Heart left ventricle (tissue), 16 donors: ENCODE measurements at regions not wholly inside any gene's neighbourhood (a gene's known extent, or its start where the extent isn't known, plus 50 kb on each side); places are given as distances from the start of the nearest gene placed in this dataset.
A peak's percentile ranks its signal among the peaks of the same experiment; 100 is the strongest.
"Not testable (repeated sequence)": the region's sequence is repeated elsewhere in the genome, so short reads cannot be mapped to it uniquely, and the experiment has no call there.

Source experiments
- ATAC-seq, 4 donors: fragments of 200-7000 bp; cut with Tn5 transposase; one replicate each; pipeline ENCODE4 v1.9.1; 2020 to 2022; ENCODE audit warnings: moderate library complexity in 4 of 4, mild to moderate bottlenecking in 3 of 4, moderate number of reproducible peaks in 1 of 4
- DNase-seq, 5 donors: peaks; one replicate each; pipeline ENCODE4 v3.0.0-alpha.2; 2020
- H3K27ac ChIP-seq, 12 donors: fragments of 200-600 bp; sonication (generic) in 4 of 12; one replicate each; pipeline versions ENCODE4 v1.5.0 to v1.8.0; 2016 to 2022; ENCODE audit warnings: mild to moderate bottlenecking in 2 of 12
- H3K27me3 ChIP-seq, 9 donors: fragments of 200-600 bp; sonication (generic) in 2 of 9; one replicate each; pipeline versions ENCODE4 v1.5.1 to v1.8.0; 2016 to 2022; ENCODE audit warnings: mild to moderate bottlenecking in 3 of 9
- H3K36me3 ChIP-seq, 9 donors: fragments of 200-600 bp; sonication (generic) in 2 of 9; one replicate each; pipeline versions ENCODE4 v1.5.0 to v1.8.0; 2018 to 2022; ENCODE audit warnings: mild to moderate bottlenecking in 2 of 9
- H3K4me1 ChIP-seq, 12 donors: fragments of 200-600 bp; sonication (generic) in 4 of 12; one replicate each; pipeline versions ENCODE4 v1.5.0 to v1.8.0; 2016 to 2022; ENCODE audit warnings: mild to moderate bottlenecking in 3 of 12
- H3K4me3 ChIP-seq, 12 donors: fragments of 200-600 bp; sonication (generic) in 4 of 12; one replicate each; pipeline versions ENCODE4 v1.5.0 to v1.8.0; 2017 to 2022; ENCODE audit warnings: mild to moderate bottlenecking in 9 of 12, moderate library complexity in 4 of 12
- H3K9me3 ChIP-seq, 12 donors: fragments of 200-600 bp; sonication (generic) in 4 of 12; one replicate each; pipeline versions ENCODE4 v1.5.0 to v1.8.0; 2016 to 2022; ENCODE audit warnings: mild to moderate bottlenecking in 1 of 12
- CTCF ChIP-seq, 12 donors: fragments of 200-600 bp; sonication (generic) in 4 of 12; IDR thresholded peaks; one replicate each; pipeline versions ENCODE4 v1.5.0 to v1.8.0; 2018 to 2022; ENCODE audit warnings: antibody characterized with exemption in 12 of 12, mild to moderate bottlenecking in 5 of 12
- POLR2A ChIP-seq, 2 donors: fragments of 450-650 bp; IDR thresholded peaks; one replicate each; pipeline ENCODE4 v1.6.1; 2017; ENCODE audit warnings: antibody characterized with exemption in 2 of 2, mild to moderate bottlenecking in 2 of 2, moderate library complexity in 2 of 2
- WGBS, 4 donors: extraction: QIAGEN DNeasy Blood & Tissue Kit in 2 of 4; methylation state at CpG; one replicate each; pipeline versions ENCODE4 v1.1.5 to v1.1.7; 2013 to 2018; 5-methylcytosine and 5-hydroxymethylcytosine counted together
- intact Hi-C, 10 donors: fragments of 100-400 bp; cut with DNase I; formaldehyde crosslinking; loops; one replicate each; pipeline versions ENCODE4 v1.11.1 to v1.14.2; 2022
- donor health status: ischemic (EF 13 %, LVEDD 7.1; RV severe dilation, severe dysfunction).
- donor health status: healthy with polysubstance abuse.
- donor health status: DM: no; HTN: yes; CAD: no.
- donor health status: DM: no; HTN: no; CAD: no.
- donor health status: ischemic (EF 25% LVEDD 6.9; RV normal size, moderate dysfunction).
- donor health status: ischemic (EF 25% LVEDD 5.7; RV mildly dilated, moderate dysfunction).
- donor health status: healthy.
- donor health status: DM: yes; HTN: yes; CAD: no.
- donor health status: ischemic (EF 35%, LVEDD 5.7; RV mildly dilated, moderate dysfunction).
- donor health status: nonischemic (EF 11% LVEDD 7.7; RV severe dilation, severe dysfunction).
- donor health status: DM: yes; HTN: yes; CAD: no.
- donor health status: PGD.
- donor health status: ischemic (EF 29% LVEDD 5.4; RV normal size, mild dysfunction).
- donor health status: nonischemic (EF 23%, LVEDD 6.1; RV moderate dilation, normal function).

- intact Hi-C loops, result no loop called here
- WGBS, 4 donors, result 94 to 98% (median 97%) methylated on average over 6 of the region's 6 CpGs
- Histone ChIP-seq H3K27me3 (no peaks in the 10 kb centered on the region), H3K4me3 (no peak overlapping the region), H3K36me3 (peaks cover 0 to 30% (median 13%) of the 10 kb centered on the region in 9 donors), H3K27ac (no peak overlapping the region), H3K9me3 (no peaks in the 10 kb centered on the region), H3K4me1 (no peaks in the 10 kb centered on the region)
- no peak for DNase-seq
- TF ChIP-seq CTCF (IDR thresholded peaks at IDR 0.05) (no peak), POLR2A (IDR thresholded peaks at IDR 0.05) (no peak)
- ATAC-seq, result no peak
Measured at GRCh38 chr7:66453340-66453739, 175.3 kb upstream of the KCTD7 start.

DNA sequence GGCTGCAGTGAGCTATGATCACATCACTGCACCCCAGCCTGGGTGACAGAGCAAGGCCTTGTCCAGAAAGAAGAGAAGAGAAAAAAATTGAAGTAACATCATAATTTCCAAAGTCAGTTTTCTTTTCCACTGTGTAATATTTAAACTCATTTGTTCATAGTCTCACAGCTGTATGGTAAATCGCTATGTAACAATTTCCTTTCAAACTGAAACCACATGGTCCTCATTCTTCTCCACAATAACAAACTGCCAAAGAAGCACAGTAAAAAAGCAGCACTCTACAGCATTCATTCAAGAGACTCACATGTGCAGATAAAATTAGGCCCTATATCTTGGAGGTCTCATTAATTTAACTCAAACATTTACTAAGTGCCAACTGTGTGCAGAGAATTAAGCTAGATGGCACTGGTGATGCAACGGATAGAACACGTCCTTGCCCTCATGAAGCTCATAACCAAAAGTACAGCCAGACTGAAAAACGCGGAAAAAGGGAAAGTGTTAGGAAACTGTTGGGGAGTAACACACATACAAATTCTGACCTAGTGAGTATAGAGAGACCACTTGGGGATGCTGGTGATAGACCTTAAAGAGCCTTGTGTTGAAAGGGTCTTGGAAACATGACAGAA, 174.0 kb upstream of the KCTD7 start:
- 79 to 82% (median 81%) methylated on average over 5 of the region's 5 CpGs for WGBS, 4 donors
- Histone ChIP-seq H3K4me1 (peaks cover 0 to 5% (median 0%) of the 10 kb centered on the region in 12 donors), H3K27me3 (no peaks in the 10 kb centered on the region), H3K9me3 (no peaks in the 10 kb centered on the region), H3K4me3 (no peak overlapping the region), H3K36me3 (peaks cover 0 to 16% (median 0%) of the 10 kb centered on the region in 9 donors), H3K27ac (no peak overlapping the region)
- TF ChIP-seq POLR2A (IDR thresholded peaks at IDR 0.05) (no peak), CTCF (IDR thresholded peaks at IDR 0.05) (no peak)
- DNase-seq (no peak), ATAC-seq (no peak)
- intact Hi-C loops, result no loop called here

DNA sequence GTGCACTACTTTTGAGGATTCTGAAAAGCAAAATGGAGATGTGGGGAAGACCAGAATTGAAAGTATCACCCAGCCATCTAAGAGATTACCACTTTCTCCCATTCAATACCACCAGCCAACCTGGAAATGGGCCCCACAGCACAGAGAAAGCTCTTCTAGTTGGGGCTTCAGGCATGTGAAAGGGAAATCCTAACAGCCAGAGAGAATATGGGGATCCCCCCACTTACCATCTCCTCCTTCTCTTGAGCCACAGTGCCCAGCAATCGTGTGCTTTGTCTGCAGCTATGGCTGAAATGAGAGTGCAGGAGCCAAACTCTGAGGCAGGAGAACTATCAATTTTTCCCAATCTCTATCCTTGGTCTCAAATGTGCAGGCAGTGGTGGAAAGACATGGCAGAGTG, 173.2 kb upstream of the KCTD7 start:
- H3K9me3 ChIP-seq, intact Hi-C loops, H3K4me1 ChIP-seq, H3K4me3 ChIP-seq, ATAC-seq, H3K27me3 ChIP-seq, H3K27ac ChIP-seq, DNase-seq: not testable (repeated sequence)
- H3K36me3 ChIP-seq, result peaks cover 0 to 15% (median 0%) of the 10 kb centered on the region in 9 donors
- 86 to 88% (median 86%) methylated on average over 1 of the region's 1 CpG for WGBS, 4 donors

DNA sequence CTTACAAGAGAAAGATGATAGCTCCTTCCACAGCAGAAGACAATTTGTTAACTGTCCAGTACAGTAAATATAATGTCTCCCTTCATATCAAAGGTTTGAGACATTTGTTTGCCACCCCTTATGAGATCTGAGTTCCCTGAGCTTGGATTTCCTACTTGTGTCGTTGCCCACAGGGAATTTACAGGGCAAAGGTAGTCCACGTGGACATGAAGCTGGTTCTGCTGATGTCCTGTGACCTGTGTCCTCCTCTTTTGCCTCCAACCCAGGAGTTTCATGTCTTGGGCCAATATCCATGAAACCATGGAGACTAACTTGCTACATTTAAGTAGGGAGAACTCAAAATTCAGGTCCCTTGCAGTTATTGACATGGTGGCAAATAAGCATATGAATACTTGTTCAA, 172.2 kb upstream of the KCTD7 start:
- DNase-seq, result not testable (repeated sequence)
- 88 to 94% (median 92%) methylated on average over 2 of the region's 2 CpGs for WGBS, 4 donors

DNA sequence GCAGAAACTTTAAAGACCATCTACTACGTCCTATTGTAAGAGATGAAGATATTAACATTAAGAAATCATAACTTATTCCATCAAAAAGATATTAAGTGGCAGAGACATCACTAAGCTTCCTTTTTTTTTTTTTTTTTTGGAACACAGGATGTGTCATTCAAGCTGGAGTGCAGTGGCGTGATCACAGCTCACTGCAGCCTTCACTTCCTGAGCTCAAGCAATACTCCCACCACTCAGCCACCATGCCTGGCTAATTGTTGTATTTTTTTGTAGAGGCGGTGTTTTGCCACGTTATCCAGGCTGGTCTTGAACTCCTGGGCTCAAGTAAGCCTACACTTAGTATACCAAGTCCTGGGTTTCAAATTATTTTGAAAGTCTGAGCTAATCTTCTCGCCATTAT, 169.7 kb upstream of the KCTD7 start:
- 55 to 63% (median 60%) methylated on average over 5 of the region's 5 CpGs for WGBS, 4 donors
- DNase-seq, intact Hi-C loops, ATAC-seq, H3K27me3 ChIP-seq, H3K4me3 ChIP-seq, H3K9me3 ChIP-seq, H3K36me3 ChIP-seq, H3K4me1 ChIP-seq, H3K27ac ChIP-seq: not testable (repeated sequence)

More for the DNA sequence above, 172.2 kb upstream of the KCTD7 start:
- H3K9me3 ChIP-seq, H3K4me1 ChIP-seq, ATAC-seq, H3K4me3 ChIP-seq, intact Hi-C loops, H3K27ac ChIP-seq, H3K27me3 ChIP-seq: not testable (repeated sequence)
- peaks cover 0 to 15% (median 0%) of the 10 kb centered on the region in 9 donors for H3K36me3 ChIP-seq

DNA sequence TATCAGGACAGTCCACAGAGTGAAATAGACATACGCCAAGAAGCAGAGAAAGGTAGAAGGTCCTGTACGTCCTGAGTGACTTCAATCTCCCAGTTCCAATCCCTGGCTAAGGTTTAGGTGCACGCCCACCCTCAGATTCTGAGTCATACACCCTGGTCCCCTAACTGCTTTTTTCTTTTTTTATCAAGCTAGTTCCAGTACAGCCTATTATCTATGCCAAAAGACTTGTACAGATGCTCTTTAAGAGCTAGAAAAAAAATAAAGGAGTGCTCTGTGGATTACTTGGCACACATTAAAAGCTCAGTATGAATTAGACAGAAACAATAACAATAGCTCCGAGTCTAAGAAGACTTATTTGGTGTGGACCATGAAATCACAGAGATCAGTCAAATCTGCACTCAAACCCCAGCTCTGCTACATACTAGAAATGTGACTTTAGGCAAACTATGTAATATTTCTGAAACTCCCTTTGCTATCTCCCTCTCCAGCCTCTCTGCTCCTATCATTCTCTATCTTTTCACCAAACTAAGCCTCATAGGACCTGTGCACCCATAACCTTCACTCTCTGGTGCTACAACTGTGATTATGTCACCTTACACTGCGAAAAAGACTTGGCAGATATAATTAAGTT, 168.8 kb upstream of the KCTD7 start:
- H3K4me3 ChIP-seq, intact Hi-C loops, H3K27me3 ChIP-seq, H3K9me3 ChIP-seq, DNase-seq, H3K36me3 ChIP-seq, H3K27ac ChIP-seq, H3K4me1 ChIP-seq: not testable (repeated sequence)
- 66 to 80% (median 70%) methylated on average over 5 of the region's 5 CpGs for WGBS, 4 donors
- peak in 2 of 4 donors; percentile 34 to 47 for ATAC-seq
